GM21825 (cell line): ENCODE measurements at regions not wholly inside any gene's neighbourhood (a gene's known extent, or its start where the extent isn't known, plus 50 kb on each side); places are given as distances from the start of the nearest gene placed in this dataset.

Experiments
- ATAC-seq: cut with Tn5 transposase; IDR thresholded peaks from one replicate; pipeline ENCODE4 v1.9.1; 2021; ENCODE audit warnings: mild to moderate bottlenecking, moderate library complexity; ENCODE audit not compliant: unreplicated experiment

- no peak for ATAC-seq
Observed at GRCh38 chr2:207474863-207475485, 54.8 kb upstream of the CREB1 start.

GRCh38 chr2:207475546-207475945, 54.2 kb upstream of the CREB1 start:
- ATAC-seq: no peak

- no peak for ATAC-seq
Observed at GRCh38 chr2:207477896-207478295, 51.9 kb upstream of the CREB1 start.

GRCh38 chr2:207478572-207478971, 51.2 kb upstream of the CREB1 start:
- no peak for ATAC-seq

- no peak for ATAC-seq
Observed at GRCh38 chr2:207479198-207479785, 50.5 kb upstream of the CREB1 start.
